IMR-90 (cell line): ENCODE measurements at regions not wholly inside any gene's neighbourhood (a gene's known extent, or its start where the extent isn't known, plus 50 kb on each side); places are given as distances from the start of the nearest gene placed in this dataset.

Source experiments
- ATAC-seq: fragments of 200-7000 bp; cut with Tn5 transposase; 2 replicates; pipeline ENCODE4 v1.9.1; 2020; ENCODE audit warnings: low read depth, mild to moderate bottlenecking, moderate library complexity
- BruUV-seq: library from RNA; stranded (reverse); fragments of 400-500 nt; replicated peaks from 2 replicates; lab custom pipeline; 2021; lab: Mats Ljungman, UMichigan
- CTCF ChIA-PET: fragments of 300-600 bp; formaldehyde crosslinking; extraction: SDS; loops from one replicate; lab custom pipeline; 2021; ENCODE audit warnings: antibody characterized with exemption; lab: Yijun Ruan, JAX
- POLR2A ChIA-PET: fragments of 300-600 bp; sonication (Branson Sonifier 250); formaldehyde crosslinking; loops from one replicate; lab custom pipeline; 2022; ENCODE audit warnings: antibody characterized with exemption; ENCODE audit not compliant: unreplicated experiment; lab: Charles Lee
- DNase-seq: peaks from one replicate; pipeline ENCODE4 v3.0.0; 2013
- H2AFZ ChIP-seq: replicated peaks from 2 replicates; pipeline ENCODE3; 2013; ENCODE audit warnings: low read length, mild to moderate bottlenecking; ENCODE audit not compliant: poor library complexity
- H2AK5ac ChIP-seq: 2 replicates; pipeline ENCODE4 v1.6.1; 2013; ENCODE audit warnings: low read depth, low read length, inconsistent platforms
- H2AK9ac ChIP-seq: replicated peaks from 2 replicates; pipeline ENCODE3; 2013; ENCODE audit warnings: mild to moderate bottlenecking, low read depth, low read length, moderate library complexity; ENCODE audit not compliant: poor library complexity
- H2BK120ac ChIP-seq: 2 replicates; pipeline ENCODE4 v1.6.1; 2013; ENCODE audit warnings: low read depth, low read length, inconsistent platforms
- H2BK15ac ChIP-seq: 3 replicates; pipeline ENCODE4 v1.6.1; 2013; ENCODE audit warnings: low read depth, low read length, inconsistent platforms
- H2BK20ac ChIP-seq: 2 replicates; pipeline ENCODE4 v1.6.1; 2013; ENCODE audit warnings: low read depth, mild to moderate bottlenecking, inconsistent platforms, low read length, moderate library complexity
- H2BK5ac ChIP-seq: 2 replicates; pipeline ENCODE4 v1.6.1; 2013; ENCODE audit warnings: mild to moderate bottlenecking, low read depth, low read length, inconsistent platforms; ENCODE audit not compliant: poor library complexity, severe bottlenecking
- H3K14ac ChIP-seq: replicated peaks from 2 replicates; pipeline ENCODE4 v1.6.1; 2013; ENCODE audit warnings: low read depth, low read length, inconsistent platforms
- H3K18ac ChIP-seq: 2 replicates; pipeline ENCODE4 v1.6.1; 2013; ENCODE audit warnings: low read depth, low read length, control low read depth
- H3K23ac ChIP-seq: 2 replicates; pipeline ENCODE4 v1.6.1; 2013; ENCODE audit warnings: low read depth, low read length, inconsistent platforms
- H3K27ac ChIP-seq: 2 replicates; pipeline ENCODE4 v1.5.1; 2013; ENCODE audit warnings: mild to moderate bottlenecking, control low read depth, low read length; ENCODE audit not compliant: insufficient read depth
- H3K27me3 ChIP-seq: 2 replicates; pipeline ENCODE4 v1.6.1; 2013; ENCODE audit warnings: low read length; ENCODE audit not compliant: control insufficient read depth, insufficient read depth
- H3K36me3 ChIP-seq: 2 replicates; pipeline ENCODE4 v1.6.1; 2013; ENCODE audit warnings: low read length, mixed read lengths; ENCODE audit not compliant: control insufficient read depth, insufficient read depth
- H3K4ac ChIP-seq: 2 replicates; pipeline ENCODE4 v1.6.1; 2013; ENCODE audit warnings: low read depth, low read length, inconsistent platforms
- H3K4me1 ChIP-seq: 2 replicates; pipeline ENCODE4 v1.6.1; 2013; ENCODE audit warnings: low read length, mixed read lengths; ENCODE audit not compliant: control insufficient read depth, insufficient read depth
- H3K4me2 ChIP-seq: 2 replicates; pipeline ENCODE4 v1.6.1; 2013; ENCODE audit warnings: low read depth, mild to moderate bottlenecking, control low read depth, low read length, moderate library complexity
- H3K4me3 ChIP-seq: 2 replicates; pipeline ENCODE4 v1.5.1; 2013; ENCODE audit warnings: low read depth, mild to moderate bottlenecking, control low read depth, low read length, moderate library complexity; ENCODE audit not compliant: insufficient read depth
- H3K56ac ChIP-seq: 2 replicates; pipeline ENCODE4 v1.6.1; 2013; ENCODE audit warnings: low read length, inconsistent platforms; ENCODE audit not compliant: insufficient read depth; ENCODE audit errors: extremely low read depth
- H3K79me1 ChIP-seq, 2 experiments: 2 replicates each; pipeline ENCODE4 v1.6.1; 2013; ENCODE audit warnings: low read length in 2 of 2, inconsistent platforms in 1 of 2, low read depth in 1 of 2
- H3K9ac ChIP-seq: 2 replicates; pipeline ENCODE4 v1.6.1; 2013; ENCODE audit warnings: low read depth, low read length, control low read depth
- H3K9me1 ChIP-seq: 2 replicates; pipeline ENCODE4 v1.6.1; 2013; ENCODE audit warnings: low read length, inconsistent platforms; ENCODE audit not compliant: insufficient read depth
- H3K9me3 ChIP-seq: 2 replicates; pipeline ENCODE4 v1.6.1; 2013; ENCODE audit warnings: low read length; ENCODE audit not compliant: control insufficient read depth, insufficient read depth
- H4K20me1 ChIP-seq: 2 replicates; pipeline ENCODE4 v1.6.1; 2013; ENCODE audit warnings: low read length, inconsistent platforms; ENCODE audit not compliant: insufficient read depth
- H4K5ac ChIP-seq: 2 replicates; pipeline ENCODE4 v1.6.1; 2013; ENCODE audit warnings: mild to moderate bottlenecking, low read depth, low read length, control low read depth
- H4K8ac ChIP-seq, 2 experiments: 2 replicates each; pipeline ENCODE4 v1.6.1; 2013; ENCODE audit warnings: low read depth in 2 of 2, low read length in 2 of 2, control low read depth in 1 of 2, inconsistent platforms in 1 of 2
- H4K91ac ChIP-seq: 2 replicates; pipeline ENCODE4 v1.6.1; 2013; ENCODE audit warnings: low read depth, low read length, inconsistent platforms; ENCODE audit not compliant: insufficient read depth
- CEBPB ChIP-seq: IDR thresholded peaks from 2 replicates; pipeline ENCODE4 v1.6.1; 2012; ENCODE audit warnings: low read depth, low read length, improper control_type of control experiment
- FOS ChIP-seq: fragments of 150-350 bp; IDR thresholded peaks from 2 replicates; pipeline ENCODE4 v1.6.1; 2016; ENCODE audit warnings: low read depth, low read length
- RAD21 ChIP-seq: IDR thresholded peaks from 2 replicates; pipeline ENCODE4 v1.6.1; 2012; ENCODE audit warnings: low read length, improper control_type of control experiment
- WGBS, 2 experiments: methylation state at CpG; one replicate each; pipeline versions ENCODE4 v1.1.5 to v1.1.7; 2013; ENCODE audit warnings: missing lambda C conversion rate in 2 of 2; ENCODE audit not compliant: insufficient read length in 1 of 2; ENCODE audit errors: extremely low coverage in 2 of 2; 5-methylcytosine and 5-hydroxymethylcytosine counted together
- dilution Hi-C: fragments of 300-500 bp; cut with HindIII; formaldehyde crosslinking; loops from one replicate; pipeline ENCODE4 v1.14.3; 2018; ENCODE audit warnings: low sequenced_read_pairs; ENCODE audit not compliant: unreplicated experiment
- in situ Hi-C: fragments of 300-500 bp; cut with MboI; formaldehyde crosslinking; loops from 3 replicates; pipeline ENCODE4 v1.14.3; 2019; ENCODE audit warnings: low sequenced_read_pairs, inconsistent platforms, mixed read lengths
- intact Hi-C: fragments of 100-400 bp; cut with micrococcal nuclease; formaldehyde crosslinking; loops from 2 replicates; pipeline ENCODE4 v1.10.0; 2022

- Histone ChIP-seq H2AFZ (no peak overlapping the region), H3K9ac (no peak overlapping the region), H2BK120ac (no peak overlapping the region), H3K27ac (no peak overlapping the region), H4K91ac (no peak overlapping the region), H4K8ac (no peak overlapping the region), H3K14ac (no peak overlapping the region), H3K36me3 (no peaks in the 10 kb centered on the region), H3K4ac (no peak overlapping the region), H3K18ac (no peak overlapping the region), H2BK15ac (no peak overlapping the region), H3K79me1 (no peaks in the 10 kb centered on the region), H3K4me1 (no peaks in the 10 kb centered on the region), H2BK5ac (no peak overlapping the region), H4K5ac (no peak overlapping the region), H3K9me3 (peaks cover 12% of the 10 kb centered on the region), H3K23ac (no peak overlapping the region), H3K9me1 (no peaks in the 10 kb centered on the region), H2BK20ac (no peak overlapping the region), H2AK5ac (no peak overlapping the region), H4K20me1 (no peaks in the 10 kb centered on the region), H3K56ac (no peak overlapping the region), H3K4me3 (no peak overlapping the region), H2AK9ac (peak overlapping the region; percentile 19), H3K27me3 (no peaks in the 10 kb centered on the region), H3K4me2 (no peak overlapping the region)
- WGBS, 2 experiments = 58% methylated on average over 4 of the region's 6 CpGs; no CpG with 5 or more reads in 1 of the 2 experiments
- ChIA-PET POLR2A (no interaction called here), CTCF (no interaction called here)
- ATAC-seq (no peak), DNase-seq (no peak)
- in situ Hi-C loops = no loop called here
- BruUV-seq = no TSS peak
- dilution Hi-C loops = no loop called here
- TF ChIP-seq FOS = no peak
- TF ChIP-seq RAD21 = no peak
- no peak for TF ChIP-seq CEBPB
- intact Hi-C loops = no loop called here
Observed at GRCh38 chr2:60234274-60234986, 319.0 kb downstream of the BCL11A start.
